ENCODE measurements at regions not wholly inside any gene's neighbourhood (a gene's known extent, or its start where the extent isn't known, plus 50 kb on each side); places are given as distances from the start of the nearest gene placed in this dataset.

DNA sequence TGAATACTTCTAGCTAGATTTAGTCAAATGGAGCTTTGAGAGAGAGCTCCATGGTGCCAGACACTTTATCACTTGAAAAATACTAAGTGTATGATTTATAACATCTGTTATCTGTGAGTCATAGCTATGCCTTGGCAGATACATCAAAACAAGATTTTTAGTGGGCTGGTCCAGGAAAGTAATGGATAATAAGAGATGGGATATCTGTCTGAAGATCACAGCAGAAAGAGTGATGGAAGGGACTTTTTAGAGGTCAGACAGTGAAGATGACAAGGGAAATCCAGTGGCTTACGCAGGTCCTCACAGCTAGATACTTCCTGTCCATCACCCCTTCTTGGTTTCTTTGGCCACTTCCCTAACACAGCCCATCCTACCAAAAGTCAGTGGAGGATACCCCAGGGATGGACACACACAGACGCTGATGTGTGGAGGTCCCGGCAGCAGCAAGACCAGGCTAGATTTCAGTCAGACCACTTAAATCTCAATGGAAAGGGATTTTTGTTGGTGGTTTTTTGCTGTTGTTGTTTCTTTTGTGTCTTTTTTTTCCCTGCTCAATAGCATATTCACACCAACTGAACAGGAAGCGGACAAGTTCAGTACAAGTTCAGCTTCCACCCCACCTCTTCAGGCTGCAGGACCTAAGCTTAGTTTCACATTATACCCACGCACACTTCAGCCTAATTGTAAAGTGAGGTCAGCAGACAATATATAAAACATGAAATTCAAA lies 209.3 kb downstream of the ALDH8A1 start:
- TF ChIP-seq CTCF (conservative IDR thresholded peaks at IDR 0.05), result no peak
- TF ChIP-seq EZH2 (IDR thresholded peaks at IDR 0.05; ENCODE audit: low read depth), result no peak
